Loucy (cell line): ENCODE measurements at regions not wholly inside any gene's neighbourhood (a gene's known extent, or its start where the extent isn't known, plus 50 kb on each side); places are given as distances from the start of the nearest gene placed in this dataset.

Experiments used
- H2AFZ ChIP-seq: fragments of 200-600 bp; sonication (generic); 2 replicates; pipeline ENCODE4 v1.6.0; 2016; ENCODE audit warnings: antibody characterized with exemption, mild to moderate bottlenecking, low read length, moderate library complexity
- H3F3A ChIP-seq: fragments of 200-600 bp; 2 replicates; pipeline ENCODE4 v1.6.0; 2016; ENCODE audit warnings: antibody characterized with exemption, low read depth, mild to moderate bottlenecking
- H3K27me3 ChIP-seq: fragments of 200-600 bp; sonication (generic); 2 replicates; pipeline ENCODE4 v1.6.1; 2014; ENCODE audit warnings: low read length, mild to moderate bottlenecking; ENCODE audit not compliant: insufficient read depth, poor library complexity, severe bottlenecking
- H3K36me3 ChIP-seq: fragments of 200-600 bp; sonication (generic); 2 replicates; pipeline ENCODE4 v1.6.1; 2016; ENCODE audit warnings: low read length; ENCODE audit not compliant: insufficient read depth
- H3K4me1 ChIP-seq: fragments of 200-600 bp; sonication (generic); 2 replicates; pipeline ENCODE4 v1.5.1; 2014; ENCODE audit warnings: low read length, mild to moderate bottlenecking; ENCODE audit not compliant: insufficient read depth, poor library complexity, severe bottlenecking
- H3K4me2 ChIP-seq: fragments of 200-600 bp; sonication (generic); 2 replicates; pipeline ENCODE4 v1.6.0; 2014; ENCODE audit warnings: antibody characterized with exemption, low read length, low read depth, mild to moderate bottlenecking; ENCODE audit not compliant: poor library complexity, severe bottlenecking
- H3K4me3 ChIP-seq: fragments of 200-600 bp; sonication (generic); 2 replicates; pipeline ENCODE4 v1.5.1; 2014; ENCODE audit warnings: low read length, mild to moderate bottlenecking, mixed read lengths; ENCODE audit not compliant: poor library complexity, severe bottlenecking
- H3K79me2 ChIP-seq: fragments of 200-600 bp; sonication (generic); 2 replicates; pipeline ENCODE4 v1.6.1; 2014; ENCODE audit warnings: low read length; ENCODE audit not compliant: insufficient read depth
- H3K9ac ChIP-seq: fragments of 200-600 bp; sonication (generic); 2 replicates; pipeline ENCODE4 v1.6.0; 2014; ENCODE audit warnings: mild to moderate bottlenecking, low read depth, low read length, moderate library complexity; ENCODE audit not compliant: poor library complexity, severe bottlenecking
- H3K9me2 ChIP-seq: fragments of 200-600 bp; sonication (generic); replicated peaks from 2 replicates; pipeline ENCODE4 v1.6.1; 2016; ENCODE audit warnings: low read depth, low read length, mixed read lengths
- H3K9me3 ChIP-seq: fragments of 200-600 bp; sonication (generic); 2 replicates; pipeline ENCODE4 v1.6.1; 2014; ENCODE audit warnings: mild to moderate bottlenecking, antibody characterized with exemption, low read length, low read depth; ENCODE audit not compliant: insufficient read depth
- H4K20me1 ChIP-seq: fragments of 200-600 bp; sonication (generic); 2 replicates; pipeline ENCODE4 v1.6.0; 2014; ENCODE audit warnings: antibody characterized with exemption, low read length, mild to moderate bottlenecking; ENCODE audit not compliant: insufficient read depth, poor library complexity, severe bottlenecking
- CTCF ChIP-seq: fragments of 200-600 bp; sonication (generic); conservative IDR thresholded peaks from 2 replicates; pipeline ENCODE4 v1.5.1; 2014; ENCODE audit warnings: mild to moderate bottlenecking, antibody characterized with exemption, low read length
- EZH2phosphoT487 ChIP-seq: fragments of 200-600 bp; IDR thresholded peaks from 2 replicates; pipeline ENCODE4 v1.6.1; 2018; ENCODE audit warnings: antibody characterized with exemption, mild to moderate bottlenecking, moderate library complexity, borderline replicate concordance

DNA sequence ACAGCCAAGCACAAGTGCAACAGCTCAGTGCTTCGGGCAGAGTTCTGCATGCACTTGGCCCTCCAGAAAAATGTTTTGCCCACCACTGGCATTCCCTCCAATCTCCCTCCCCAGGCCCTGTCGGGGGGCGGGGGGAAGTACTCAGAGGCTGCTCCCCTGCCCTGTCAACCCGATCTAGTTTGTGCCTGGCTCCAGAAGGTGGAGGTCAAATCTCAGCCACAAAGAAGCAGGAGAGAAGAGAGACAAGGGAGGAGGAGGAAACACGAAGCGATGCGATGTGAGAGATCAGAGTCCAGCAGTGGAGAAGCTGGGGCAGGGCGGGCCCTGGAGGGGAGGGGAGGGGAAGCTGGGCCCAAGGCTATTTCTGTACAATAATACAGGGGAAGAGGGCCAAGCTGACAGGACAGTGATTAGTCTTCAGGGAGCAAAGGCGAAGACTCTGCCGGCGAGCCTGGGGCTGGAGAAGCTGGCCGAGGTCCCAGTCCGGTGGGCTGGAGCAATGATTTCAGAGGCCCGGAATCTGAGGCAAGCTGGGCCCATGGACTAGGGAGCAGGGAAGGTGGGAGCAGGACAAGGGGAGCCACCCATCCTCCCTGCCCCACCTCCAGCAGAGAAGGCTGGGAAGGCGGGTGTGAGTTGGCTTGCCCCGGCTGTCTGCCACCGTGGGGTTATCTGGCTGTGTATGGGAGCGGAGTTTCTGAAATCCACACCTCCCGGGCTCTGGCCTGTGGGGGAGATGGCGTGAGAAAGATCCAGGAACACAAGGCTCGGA lies 167.1 kb downstream of the EFNB1 start:
- Histone ChIP-seq H3K4me3 (no peak overlapping the region), H3K9me3 (no peaks in the 10 kb centered on the region), H3K27me3 (no peaks in the 10 kb centered on the region), H3K9me2 (no peaks in the 10 kb centered on the region), H3K36me3 (no peaks in the 10 kb centered on the region), H3F3A (no peaks in the 10 kb centered on the region), H3K4me2 (no peak overlapping the region), H3K4me1 (peaks cover 6% of the 10 kb centered on the region), H3K9ac (no peak overlapping the region), H2AFZ (no peak overlapping the region), H3K79me2 (no peaks in the 10 kb centered on the region), H4K20me1 (no peaks in the 10 kb centered on the region)
- TF ChIP-seq EZH2phosphoT487 (no peak), CTCF (no peak)

DNA sequence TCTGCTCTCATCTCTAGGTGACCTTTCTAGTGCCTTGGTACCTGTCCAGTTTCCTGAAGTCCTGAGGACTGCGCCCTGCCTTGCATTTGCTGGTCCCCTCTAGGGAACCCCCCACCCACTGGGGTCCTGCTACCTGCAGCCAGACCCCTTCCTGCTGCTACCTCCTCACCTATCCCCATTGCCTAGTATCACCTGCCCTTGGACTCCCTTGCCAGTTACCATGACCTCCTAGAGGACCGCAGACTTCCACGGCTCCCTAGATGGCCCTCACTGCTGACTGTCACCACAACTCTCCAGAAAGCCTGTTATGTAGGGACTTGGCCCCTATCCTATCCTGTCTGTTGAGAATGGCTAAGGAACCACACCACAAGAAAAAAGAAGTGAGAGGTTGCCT lies 166.6 kb downstream of the EFNB1 start:
- H3K4me1 ChIP-seq, result peaks cover 5% of the 10 kb centered on the region
- no peaks in the 10 kb centered on the region for H3K27me3 ChIP-seq
- no peaks in the 10 kb centered on the region for H3K9me3 ChIP-seq
- no peaks in the 10 kb centered on the region for H3K36me3 ChIP-seq
- H3K4me2 ChIP-seq, result no peak overlapping the region
- H3K4me3 ChIP-seq, result no peak overlapping the region
- no peak overlapping the region for H3K9ac ChIP-seq
- no peaks in the 10 kb centered on the region for H3K79me2 ChIP-seq
- H3K9me2 ChIP-seq, result no peaks in the 10 kb centered on the region
- H4K20me1 ChIP-seq, result no peaks in the 10 kb centered on the region
- no peaks in the 10 kb centered on the region for H3F3A ChIP-seq
- no peak overlapping the region for H2AFZ ChIP-seq
- TF ChIP-seq CTCF, result no peak
- no peak for TF ChIP-seq EZH2phosphoT487

GRCh38 chrX:68994891-68995255 lies 166.1 kb downstream of the EFNB1 start:
- H3K27me3 ChIP-seq, result no peaks in the 10 kb centered on the region
- no peaks in the 10 kb centered on the region for H3K79me2 ChIP-seq
- no peaks in the 10 kb centered on the region for H3K9me2 ChIP-seq
- no peak overlapping the region for H3K4me3 ChIP-seq
- no peaks in the 10 kb centered on the region for H3K9me3 ChIP-seq
- no peak overlapping the region for H2AFZ ChIP-seq
- TF ChIP-seq EZH2phosphoT487, result no peak
- no peak for TF ChIP-seq CTCF
- H3K4me1 ChIP-seq, result peaks cover under 1% of the 10 kb centered on the region
- H3K4me2 ChIP-seq, result no peak overlapping the region
- no peak overlapping the region for H3K9ac ChIP-seq
- H3K36me3 ChIP-seq, result no peaks in the 10 kb centered on the region
- H3F3A ChIP-seq, result no peaks in the 10 kb centered on the region
- H4K20me1 ChIP-seq, result no peaks in the 10 kb centered on the region
